HCT116 (cell line): ENCODE measurements at regions not wholly inside any gene's neighbourhood (a gene's known extent, or its start where the extent isn't known, plus 50 kb on each side); places are given as distances from the start of the nearest gene placed in this dataset.

ENCODE experiments used
- ATAC-seq: fragments of 200-7000 bp; cut with Tn5 transposase; 2 replicates; pipeline ENCODE4 v1.9.1; 2020; ENCODE audit warnings: mild to moderate bottlenecking, moderate library complexity
- BruUV-seq: library from RNA; stranded (reverse); fragments of 400-500 nt; replicated peaks from 2 replicates; lab custom pipeline; 2021; lab: Mats Ljungman, UMichigan
- CTCF ChIA-PET: fragments of 300-600 bp; sonication (Branson Sonifier 250); formaldehyde crosslinking; loops from one replicate; lab custom pipeline; 2021; ENCODE audit warnings: antibody characterized with exemption; lab: Charles Lee
- POLR2A ChIA-PET: fragments of 300-600, 350-600 bp; sonication (Branson Sonifier 250); formaldehyde crosslinking; loops from one replicate; lab custom pipeline; 2021; ENCODE audit warnings: antibody characterized with exemption; lab: Charles Lee
- RAD21 ChIA-PET, 2 experiments: fragments of 300-600 bp; sonication (Branson Sonifier 250); formaldehyde crosslinking; loops; one replicate each; lab custom pipeline; 2023; ENCODE audit warnings: low total read pairs in 2 of 2; ENCODE audit not compliant: uncharacterized antibody in 2 of 2, unreplicated experiment in 2 of 2, low non-redundant PET in 1 of 2; lab: Charles Lee
- DNase-seq: peaks from one replicate; pipeline ENCODE4 v3.0.0-alpha.2; 2010; ENCODE audit warnings: low read depth, low spot score
- H2AFZ ChIP-seq: fragments of 200-600 bp; shearing (Covaris generic), sonication (generic); 2 replicates; pipeline ENCODE4 v1.6.1; 2017; ENCODE audit warnings: low read depth, mixed run types, mixed read lengths, antibody characterized with exemption, low read length; ENCODE audit not compliant: poor library complexity, severe bottlenecking
- H3K27ac ChIP-seq: 2 replicates; pipeline ENCODE4 v1.5.1; 2012; ENCODE audit warnings: low read depth, low read length
- H3K27me3 ChIP-seq: fragments of 200-600 bp; sonication (generic); 2 replicates; pipeline ENCODE4 v1.6.1; 2016; ENCODE audit warnings: mixed run types, low read length, mixed read lengths; ENCODE audit not compliant: insufficient read depth
- H3K36me3 ChIP-seq, 2 experiments: fragments of 200-500 bp in 1 of 2; fragments of 200-600 bp in 1 of 2; sonication (Bioruptor generic) in 1 of 2; sonication (generic) in 1 of 2; 2 replicates each; pipeline versions ENCODE4 v1.5.1 to v1.6.1; 2014 to 2016; ENCODE audit warnings: low read length in 2 of 2, inconsistent platforms in 1 of 2, mixed read lengths in 1 of 2, mixed run types in 1 of 2; ENCODE audit not compliant: insufficient read depth in 2 of 2, control insufficient read depth in 1 of 2
- H3K4me1 ChIP-seq, 2 experiments: fragments of 200-600 bp in 1 of 2; sonication (generic) in 1 of 2; 2 replicates each; pipeline versions ENCODE4 v1.5.1 to v1.6.1; 2012 to 2017; ENCODE audit warnings: low read length in 2 of 2, inconsistent platforms in 1 of 2, mild to moderate bottlenecking in 1 of 2, mixed read lengths in 1 of 2, mixed run types in 1 of 2, moderate library complexity in 1 of 2; ENCODE audit not compliant: insufficient read depth in 2 of 2, control insufficient read depth in 1 of 2
- H3K4me2 ChIP-seq: fragments of 200-600 bp; sonication (generic); 2 replicates; pipeline ENCODE4 v1.6.1; 2017; ENCODE audit warnings: mixed run types, low read length, mixed read lengths
- H3K4me3 ChIP-seq, 2 experiments: fragments of 200-600 bp in 1 of 2; sonication (generic) in 1 of 2; replicated peaks in 1 of 2; 2 replicates each; pipeline ENCODE4 v1.5.1; 2011 to 2016; ENCODE audit warnings: low read length in 2 of 2, control low read depth in 1 of 2, low read depth in 1 of 2, mild to moderate bottlenecking in 1 of 2, mixed read lengths in 1 of 2, mixed run types in 1 of 2
- H3K79me2 ChIP-seq: fragments of 200-600 bp; sonication (generic); 2 replicates; pipeline ENCODE4 v1.6.1; 2017; ENCODE audit warnings: mild to moderate bottlenecking, mixed run types, low read length, moderate library complexity, mixed read lengths; ENCODE audit not compliant: insufficient read depth
- H3K9ac ChIP-seq: fragments of 200-600 bp; sonication (generic); 2 replicates; pipeline ENCODE4 v1.6.1; 2016; ENCODE audit warnings: low read length, mixed read lengths
- H3K9me2 ChIP-seq: fragments of 200-600 bp; sonication (generic), shearing (Covaris generic); 2 replicates; pipeline ENCODE4 v1.6.1; 2017; ENCODE audit warnings: mixed run types, mild to moderate bottlenecking, moderate library complexity; ENCODE audit not compliant: insufficient read depth
- H3K9me3 ChIP-seq, 2 experiments: fragments of 200-500 bp in 1 of 2; fragments of 200-600 bp in 1 of 2; sonication (Bioruptor generic) in 1 of 2; sonication (generic) in 1 of 2; 2 replicates each; pipeline ENCODE4 v1.6.1; 2014 to 2017; ENCODE audit warnings: low read length in 2 of 2, mixed read lengths in 2 of 2, inconsistent platforms in 1 of 2, low read depth in 1 of 2, mild to moderate bottlenecking in 1 of 2, mixed run types in 1 of 2, moderate library complexity in 1 of 2; ENCODE audit not compliant: control insufficient read depth in 1 of 2, insufficient read depth in 1 of 2
- H4K20me1 ChIP-seq: fragments of 200-600 bp; sonication (generic), shearing (Covaris generic); 2 replicates; pipeline ENCODE4 v1.6.1; 2017; ENCODE audit warnings: mixed run types, mild to moderate bottlenecking, moderate library complexity; ENCODE audit not compliant: insufficient read depth
- CEBPB ChIP-seq: IDR thresholded peaks from 2 replicates; pipeline ENCODE4 v1.6.1; 2012; ENCODE audit warnings: low read depth
- EGR1 ChIP-seq: IDR thresholded peaks from 2 replicates; pipeline ENCODE4 v1.6.1; 2012; ENCODE audit warnings: low read depth
- ELF1 ChIP-seq: IDR thresholded peaks from 2 replicates; pipeline ENCODE4 v1.6.1; 2012; ENCODE audit warnings: low read depth, borderline replicate concordance
- EZH2 ChIP-seq: fragments of 200-600 bp; sonication (generic); IDR thresholded peaks from 2 replicates; pipeline ENCODE4 v1.6.1; 2017; ENCODE audit warnings: antibody characterized with exemption, mixed run types
- EZH2phosphoT487 ChIP-seq: fragments of 200-600 bp; IDR thresholded peaks from 2 replicates; pipeline ENCODE4 v1.6.1; 2018; ENCODE audit warnings: antibody characterized with exemption, borderline replicate concordance
- FOSL1 ChIP-seq: IDR thresholded peaks from 2 replicates; pipeline ENCODE4 v1.6.1; 2012; ENCODE audit warnings: low read depth
- RAD21 ChIP-seq: IDR thresholded peaks from 2 replicates; pipeline ENCODE4 v1.6.1; 2012; ENCODE audit warnings: low read depth, mild to moderate bottlenecking
- REST ChIP-seq: IDR thresholded peaks from 2 replicates; pipeline ENCODE4 v1.6.1; 2012; ENCODE audit warnings: low read depth
- SRF ChIP-seq: IDR thresholded peaks from 2 replicates; pipeline ENCODE4 v1.6.1; 2012; ENCODE audit warnings: low read depth
- TCF7L2 ChIP-seq: IDR thresholded peaks from 2 replicates; pipeline ENCODE4 v1.7.0; 2011; ENCODE audit warnings: borderline replicate concordance, inconsistent platforms; ENCODE audit not compliant: insufficient read depth, insufficient read length; ENCODE audit errors: extremely low read depth
- ZFX ChIP-seq: fragments of 450-650 bp; IDR thresholded peaks from 2 replicates; pipeline ENCODE4 v1.6.1; 2017
- ZNF274 ChIP-seq: fragments of 200-500 bp; sonication (Bioruptor generic); IDR thresholded peaks from 2 replicates; pipeline ENCODE4 v1.6.1; 2014; ENCODE audit warnings: mild to moderate bottlenecking, low read depth, low read length, inconsistent platforms
- intact Hi-C: fragments of 100-400 bp; cut with micrococcal nuclease; formaldehyde crosslinking; loops from 2 replicates; pipeline ENCODE4 v1.10.0; 2022
- TF ChIP-seq, protein P1 (sequence below): IDR thresholded peaks from 2 replicates; pipeline ENCODE4 v1.6.1; 2011; ENCODE audit warnings: mild to moderate bottlenecking, low read length, moderate library complexity; ENCODE audit not compliant: insufficient replicate concordance; ENCODE audit errors: extremely low read depth
- TF ChIP-seq, protein P2 (sequence below), 3 experiments: fragments of 200-600 bp in 1 of 3; sonication (generic) in 1 of 3; IDR thresholded peaks in 2 of 3; conservative IDR thresholded peaks in 1 of 3; 2 replicates each; pipeline ENCODE4 v1.5.1; 2012 to 2017; ENCODE audit warnings: low read depth in 2 of 3, low read length in 2 of 3, antibody characterized with exemption in 1 of 3, borderline replicate concordance in 1 of 3, control low read depth in 1 of 3, mild to moderate bottlenecking in 1 of 3, mixed read lengths in 1 of 3, mixed run types in 1 of 3, moderate library complexity in 1 of 3; ENCODE audit not compliant: insufficient read depth in 1 of 3
- TF ChIP-seq, protein P3 (sequence below): IDR thresholded peaks from 2 replicates; pipeline ENCODE4 v1.6.1; 2012

DNA sequence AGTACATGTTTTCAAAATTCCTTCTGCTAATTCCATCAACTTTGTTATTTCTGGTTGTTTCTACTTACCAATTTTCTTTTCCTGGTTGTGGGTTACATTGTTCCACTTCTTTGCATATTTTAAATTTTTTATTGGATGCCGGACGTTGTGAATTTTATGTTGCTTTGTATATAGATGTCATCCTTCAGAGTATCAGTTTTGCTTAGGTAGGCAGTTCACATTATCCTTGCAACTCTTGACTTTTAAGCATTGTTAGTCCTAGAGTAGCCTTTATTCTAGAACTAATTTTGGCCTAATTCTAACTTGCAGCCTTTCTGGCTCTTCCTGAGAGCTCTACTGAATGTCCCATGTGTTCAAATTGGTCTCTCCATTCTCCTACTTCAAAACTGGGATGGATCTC is 228.7 kb upstream of the MC4R start:
- Histone ChIP-seq H3K27me3 (no peaks in the 10 kb centered on the region), H3K9me3 (no peaks in the 10 kb centered on the region), H2AFZ (no peak overlapping the region), H3K9ac (no peak overlapping the region), H3K4me2 (no peak overlapping the region), H4K20me1 (no peaks in the 10 kb centered on the region), H3K9me2 (no peaks in the 10 kb centered on the region), H3K79me2 (no peaks in the 10 kb centered on the region), H3K4me3 (no peak overlapping the region), H3K4me1 (no peaks in the 10 kb centered on the region), H3K36me3 (no peaks in the 10 kb centered on the region), H3K27ac (no peak overlapping the region)
- RAD21 ChIA-PET, result no interaction called here
- CTCF ChIA-PET, result no interaction called here
- no TSS peak for BruUV-seq
- TF ChIP-seq TCF7L2 (no peak), EZH2phosphoT487 (no peak), EGR1 (no peak), RAD21 (no peak), ZFX (no peak), REST (no peak), EZH2 (no peak), SRF (no peak), CEBPB (no peak), ZNF274 (no peak), FOSL1 (no peak), ELF1 (no peak)
- TF ChIP-seq, protein P1, sequence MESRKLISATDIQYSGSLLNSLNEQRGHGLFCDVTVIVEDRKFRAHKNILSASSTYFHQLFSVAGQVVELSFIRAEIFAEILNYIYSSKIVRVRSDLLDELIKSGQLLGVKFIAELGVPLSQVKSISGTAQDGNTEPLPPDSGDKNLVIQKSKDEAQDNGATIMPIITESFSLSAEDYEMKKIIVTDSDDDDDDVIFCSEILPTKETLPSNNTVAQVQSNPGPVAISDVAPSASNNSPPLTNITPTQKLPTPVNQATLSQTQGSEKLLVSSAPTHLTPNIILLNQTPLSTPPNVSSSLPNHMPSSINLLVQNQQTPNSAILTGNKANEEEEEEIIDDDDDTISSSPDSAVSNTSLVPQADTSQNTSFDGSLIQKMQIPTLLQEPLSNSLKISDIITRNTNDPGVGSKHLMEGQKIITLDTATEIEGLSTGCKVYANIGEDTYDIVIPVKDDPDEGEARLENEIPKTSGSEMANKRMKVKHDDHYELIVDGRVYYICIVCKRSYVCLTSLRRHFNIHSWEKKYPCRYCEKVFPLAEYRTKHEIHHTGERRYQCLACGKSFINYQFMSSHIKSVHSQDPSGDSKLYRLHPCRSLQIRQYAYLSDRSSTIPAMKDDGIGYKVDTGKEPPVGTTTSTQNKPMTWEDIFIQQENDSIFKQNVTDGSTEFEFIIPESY, result no peak
- TF ChIP-seq, protein P2, sequence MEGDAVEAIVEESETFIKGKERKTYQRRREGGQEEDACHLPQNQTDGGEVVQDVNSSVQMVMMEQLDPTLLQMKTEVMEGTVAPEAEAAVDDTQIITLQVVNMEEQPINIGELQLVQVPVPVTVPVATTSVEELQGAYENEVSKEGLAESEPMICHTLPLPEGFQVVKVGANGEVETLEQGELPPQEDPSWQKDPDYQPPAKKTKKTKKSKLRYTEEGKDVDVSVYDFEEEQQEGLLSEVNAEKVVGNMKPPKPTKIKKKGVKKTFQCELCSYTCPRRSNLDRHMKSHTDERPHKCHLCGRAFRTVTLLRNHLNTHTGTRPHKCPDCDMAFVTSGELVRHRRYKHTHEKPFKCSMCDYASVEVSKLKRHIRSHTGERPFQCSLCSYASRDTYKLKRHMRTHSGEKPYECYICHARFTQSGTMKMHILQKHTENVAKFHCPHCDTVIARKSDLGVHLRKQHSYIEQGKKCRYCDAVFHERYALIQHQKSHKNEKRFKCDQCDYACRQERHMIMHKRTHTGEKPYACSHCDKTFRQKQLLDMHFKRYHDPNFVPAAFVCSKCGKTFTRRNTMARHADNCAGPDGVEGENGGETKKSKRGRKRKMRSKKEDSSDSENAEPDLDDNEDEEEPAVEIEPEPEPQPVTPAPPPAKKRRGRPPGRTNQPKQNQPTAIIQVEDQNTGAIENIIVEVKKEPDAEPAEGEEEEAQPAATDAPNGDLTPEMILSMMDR (IDR thresholded peaks at IDR 0.05 in 2 of 3, conservative IDR thresholded peaks at IDR 0.05 in 1 of 3; ENCODE audit: borderline replicate concordance in 1 of 3, insufficient read depth in 1 of 3, low read depth in 2 of 3, low read length in 2 of 3), result no peak
- TF ChIP-seq, protein P3, sequence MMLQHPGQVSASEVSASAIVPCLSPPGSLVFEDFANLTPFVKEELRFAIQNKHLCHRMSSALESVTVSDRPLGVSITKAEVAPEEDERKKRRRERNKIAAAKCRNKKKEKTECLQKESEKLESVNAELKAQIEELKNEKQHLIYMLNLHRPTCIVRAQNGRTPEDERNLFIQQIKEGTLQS, result no peak
- no peak for DNase-seq
- intact Hi-C loops, result no loop called here
- POLR2A ChIA-PET, result no interaction called here
- no peak for ATAC-seq
